ENCODE measurements at regions not wholly inside any gene's neighbourhood (a gene's known extent, or its start where the extent isn't known, plus 50 kb on each side); places are given as distances from the start of the nearest gene placed in this dataset.

DNA sequence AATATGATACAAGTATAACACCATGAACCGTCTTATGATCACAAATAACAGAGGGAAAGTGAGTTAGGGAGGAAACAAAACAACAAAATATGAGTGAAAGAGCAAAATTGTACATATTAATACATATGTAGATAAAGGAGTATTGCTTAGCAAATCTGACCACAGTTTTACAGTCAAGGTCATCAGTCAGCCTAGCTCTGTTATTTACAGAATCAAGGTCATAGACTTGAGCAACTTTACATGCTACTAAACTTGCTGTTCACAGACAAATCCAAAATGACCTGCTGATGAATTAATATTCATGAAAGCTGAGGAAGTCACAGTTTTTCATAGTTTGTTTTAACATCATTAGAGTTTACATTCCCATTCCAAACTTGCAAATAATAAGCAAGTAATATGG is 1387.7 kb upstream of the ACO1 start (continued):
- TF ChIP-seq TP53 (CRISPR knock-in tag; conservative IDR thresholded peaks at IDR 0.05): no peak
- no peak for TF ChIP-seq CREM (IDR thresholded peaks at IDR 0.05)
- TF ChIP-seq CREM (CRISPR knock-in tag; IDR thresholded peaks at IDR 0.05): no peak
- TF ChIP-seq, protein P1, sequence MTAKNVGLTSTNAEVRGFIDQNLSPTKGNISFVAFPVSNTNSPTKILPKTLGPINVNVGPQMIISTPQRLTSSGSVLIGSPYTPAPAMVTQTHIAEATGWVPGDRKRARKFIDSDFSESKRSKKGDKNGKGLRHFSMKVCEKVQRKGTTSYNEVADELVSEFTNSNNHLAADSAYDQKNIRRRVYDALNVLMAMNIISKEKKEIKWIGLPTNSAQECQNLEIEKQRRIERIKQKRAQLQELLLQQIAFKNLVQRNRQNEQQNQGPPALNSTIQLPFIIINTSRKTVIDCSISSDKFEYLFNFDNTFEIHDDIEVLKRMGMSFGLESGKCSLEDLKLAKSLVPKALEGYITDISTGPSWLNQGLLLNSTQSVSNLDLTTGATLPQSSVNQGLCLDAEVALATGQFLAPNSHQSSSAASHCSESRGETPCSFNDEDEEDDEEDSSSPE (CRISPR knock-in tag; IDR thresholded peaks at IDR 0.05): no peak
- TF ChIP-seq FIP1L1 (IDR thresholded peaks at IDR 0.05; ENCODE audit: borderline replicate concordance, insufficient read depth, low read depth, low read length): no peak
- TF ChIP-seq TBX3 (IDR thresholded peaks at IDR 0.05; ENCODE audit: borderline replicate concordance): no peak
- no peak for TF ChIP-seq ZNF124 (CRISPR knock-in tag; IDR thresholded peaks at IDR 0.05)
- TF ChIP-seq NFYC (CRISPR knock-in tag; IDR thresholded peaks at IDR 0.05): no peak
- TF ChIP-seq ZNF577 (CRISPR knock-in tag; IDR thresholded peaks at IDR 0.05; ENCODE audit: borderline replicate concordance, low read depth): no peak
- 0 out of 2 replicates have a peak, but pooled peaks have one; percentile 32 for TF ChIP-seq CEBPG (CRISPR knock-in tag; IDR thresholded peaks at IDR 0.05)
- TF ChIP-seq, protein P2, sequence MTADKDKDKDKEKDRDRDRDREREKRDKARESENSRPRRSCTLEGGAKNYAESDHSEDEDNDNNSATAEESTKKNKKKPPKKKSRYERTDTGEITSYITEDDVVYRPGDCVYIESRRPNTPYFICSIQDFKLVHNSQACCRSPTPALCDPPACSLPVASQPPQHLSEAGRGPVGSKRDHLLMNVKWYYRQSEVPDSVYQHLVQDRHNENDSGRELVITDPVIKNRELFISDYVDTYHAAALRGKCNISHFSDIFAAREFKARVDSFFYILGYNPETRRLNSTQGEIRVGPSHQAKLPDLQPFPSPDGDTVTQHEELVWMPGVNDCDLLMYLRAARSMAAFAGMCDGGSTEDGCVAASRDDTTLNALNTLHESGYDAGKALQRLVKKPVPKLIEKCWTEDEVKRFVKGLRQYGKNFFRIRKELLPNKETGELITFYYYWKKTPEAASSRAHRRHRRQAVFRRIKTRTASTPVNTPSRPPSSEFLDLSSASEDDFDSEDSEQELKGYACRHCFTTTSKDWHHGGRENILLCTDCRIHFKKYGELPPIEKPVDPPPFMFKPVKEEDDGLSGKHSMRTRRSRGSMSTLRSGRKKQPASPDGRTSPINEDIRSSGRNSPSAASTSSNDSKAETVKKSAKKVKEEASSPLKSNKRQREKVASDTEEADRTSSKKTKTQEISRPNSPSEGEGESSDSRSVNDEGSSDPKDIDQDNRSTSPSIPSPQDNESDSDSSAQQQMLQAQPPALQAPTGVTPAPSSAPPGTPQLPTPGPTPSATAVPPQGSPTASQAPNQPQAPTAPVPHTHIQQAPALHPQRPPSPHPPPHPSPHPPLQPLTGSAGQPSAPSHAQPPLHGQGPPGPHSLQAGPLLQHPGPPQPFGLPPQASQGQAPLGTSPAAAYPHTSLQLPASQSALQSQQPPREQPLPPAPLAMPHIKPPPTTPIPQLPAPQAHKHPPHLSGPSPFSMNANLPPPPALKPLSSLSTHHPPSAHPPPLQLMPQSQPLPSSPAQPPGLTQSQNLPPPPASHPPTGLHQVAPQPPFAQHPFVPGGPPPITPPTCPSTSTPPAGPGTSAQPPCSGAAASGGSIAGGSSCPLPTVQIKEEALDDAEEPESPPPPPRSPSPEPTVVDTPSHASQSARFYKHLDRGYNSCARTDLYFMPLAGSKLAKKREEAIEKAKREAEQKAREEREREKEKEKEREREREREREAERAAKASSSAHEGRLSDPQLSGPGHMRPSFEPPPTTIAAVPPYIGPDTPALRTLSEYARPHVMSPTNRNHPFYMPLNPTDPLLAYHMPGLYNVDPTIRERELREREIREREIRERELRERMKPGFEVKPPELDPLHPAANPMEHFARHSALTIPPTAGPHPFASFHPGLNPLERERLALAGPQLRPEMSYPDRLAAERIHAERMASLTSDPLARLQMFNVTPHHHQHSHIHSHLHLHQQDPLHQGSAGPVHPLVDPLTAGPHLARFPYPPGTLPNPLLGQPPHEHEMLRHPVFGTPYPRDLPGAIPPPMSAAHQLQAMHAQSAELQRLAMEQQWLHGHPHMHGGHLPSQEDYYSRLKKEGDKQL (CRISPR knock-in tag; IDR thresholded peaks at IDR 0.05; ENCODE audit: low read depth): no peak
- no peak for TF ChIP-seq ZNF335 (CRISPR knock-in tag; IDR thresholded peaks at IDR 0.05)
- no peak for TF ChIP-seq FOXC1 (CRISPR knock-in tag; IDR thresholded peaks at IDR 0.05; ENCODE audit: borderline replicate concordance)
- TF ChIP-seq ZNF619 (CRISPR knock-in tag; IDR thresholded peaks at IDR 0.05): no peak
- no peak for TF ChIP-seq HOXA5 (CRISPR knock-in tag; IDR thresholded peaks at IDR 0.05)
- TF ChIP-seq, protein P3, sequence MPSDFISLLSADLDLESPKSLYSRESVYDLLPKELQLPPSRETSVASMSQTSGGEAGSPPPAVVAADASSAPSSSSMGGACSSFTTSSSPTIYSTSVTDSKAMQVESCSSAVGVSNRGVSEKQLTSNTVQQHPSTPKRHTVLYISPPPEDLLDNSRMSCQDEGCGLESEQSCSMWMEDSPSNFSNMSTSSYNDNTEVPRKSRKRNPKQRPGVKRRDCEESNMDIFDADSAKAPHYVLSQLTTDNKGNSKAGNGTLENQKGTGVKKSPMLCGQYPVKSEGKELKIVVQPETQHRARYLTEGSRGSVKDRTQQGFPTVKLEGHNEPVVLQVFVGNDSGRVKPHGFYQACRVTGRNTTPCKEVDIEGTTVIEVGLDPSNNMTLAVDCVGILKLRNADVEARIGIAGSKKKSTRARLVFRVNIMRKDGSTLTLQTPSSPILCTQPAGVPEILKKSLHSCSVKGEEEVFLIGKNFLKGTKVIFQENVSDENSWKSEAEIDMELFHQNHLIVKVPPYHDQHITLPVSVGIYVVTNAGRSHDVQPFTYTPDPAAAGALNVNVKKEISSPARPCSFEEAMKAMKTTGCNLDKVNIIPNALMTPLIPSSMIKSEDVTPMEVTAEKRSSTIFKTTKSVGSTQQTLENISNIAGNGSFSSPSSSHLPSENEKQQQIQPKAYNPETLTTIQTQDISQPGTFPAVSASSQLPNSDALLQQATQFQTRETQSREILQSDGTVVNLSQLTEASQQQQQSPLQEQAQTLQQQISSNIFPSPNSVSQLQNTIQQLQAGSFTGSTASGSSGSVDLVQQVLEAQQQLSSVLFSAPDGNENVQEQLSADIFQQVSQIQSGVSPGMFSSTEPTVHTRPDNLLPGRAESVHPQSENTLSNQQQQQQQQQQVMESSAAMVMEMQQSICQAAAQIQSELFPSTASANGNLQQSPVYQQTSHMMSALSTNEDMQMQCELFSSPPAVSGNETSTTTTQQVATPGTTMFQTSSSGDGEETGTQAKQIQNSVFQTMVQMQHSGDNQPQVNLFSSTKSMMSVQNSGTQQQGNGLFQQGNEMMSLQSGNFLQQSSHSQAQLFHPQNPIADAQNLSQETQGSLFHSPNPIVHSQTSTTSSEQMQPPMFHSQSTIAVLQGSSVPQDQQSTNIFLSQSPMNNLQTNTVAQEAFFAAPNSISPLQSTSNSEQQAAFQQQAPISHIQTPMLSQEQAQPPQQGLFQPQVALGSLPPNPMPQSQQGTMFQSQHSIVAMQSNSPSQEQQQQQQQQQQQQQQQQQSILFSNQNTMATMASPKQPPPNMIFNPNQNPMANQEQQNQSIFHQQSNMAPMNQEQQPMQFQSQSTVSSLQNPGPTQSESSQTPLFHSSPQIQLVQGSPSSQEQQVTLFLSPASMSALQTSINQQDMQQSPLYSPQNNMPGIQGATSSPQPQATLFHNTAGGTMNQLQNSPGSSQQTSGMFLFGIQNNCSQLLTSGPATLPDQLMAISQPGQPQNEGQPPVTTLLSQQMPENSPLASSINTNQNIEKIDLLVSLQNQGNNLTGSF (CRISPR knock-in tag; IDR thresholded peaks at IDR 0.05): no peak
- no peak for TF ChIP-seq ZNF749 (CRISPR knock-in tag; IDR thresholded peaks at IDR 0.05; ENCODE audit: borderline replicate concordance)
